Fibroblast of lung (primary cell): ENCODE measurements at regions not wholly inside any gene's neighbourhood (a gene's known extent, or its start where the extent isn't known, plus 50 kb on each side); places are given as distances from the start of the nearest gene placed in this dataset.

Experiments used
- DNase-seq, 2 donors: peaks; one replicate each; pipeline versions ENCODE4 v3.0.0 to v3.0.0-alpha.2; 2010; ENCODE audit warnings: low read depth in 2 of 2
- H2AFZ ChIP-seq: 2 replicates; pipeline ENCODE4 v1.5.1; 2012; ENCODE audit warnings: low read length, control low read depth, inconsistent platforms
- H3K27ac ChIP-seq: 2 replicates; pipeline ENCODE4 v1.5.1; 2011; ENCODE audit warnings: low read length, control low read depth; ENCODE audit not compliant: insufficient read depth
- H3K27me3 ChIP-seq: 2 replicates; pipeline ENCODE4 v1.5.1; 2011; ENCODE audit warnings: mild to moderate bottlenecking, low read length; ENCODE audit not compliant: control insufficient read depth, insufficient read depth
- H3K36me3 ChIP-seq: 2 replicates; pipeline ENCODE4 v1.5.1; 2011; ENCODE audit warnings: low read length; ENCODE audit not compliant: control insufficient read depth, insufficient read depth
- H3K4me1 ChIP-seq: 2 replicates; pipeline ENCODE4 v1.5.1; 2011; ENCODE audit warnings: low read length; ENCODE audit not compliant: control insufficient read depth, insufficient read depth; ENCODE audit errors: extremely low read depth
- H3K4me2 ChIP-seq: 2 replicates; pipeline ENCODE4 v1.5.1; 2011; ENCODE audit warnings: low read length, control low read depth; ENCODE audit not compliant: insufficient read depth; ENCODE audit errors: extremely low read depth
- H3K4me3 ChIP-seq, 4 experiments: fragments of 200-600 bp in 1 of 4; sonication (generic) in 1 of 4; replicated peaks in 1 of 4; 2 replicates each; pipeline ENCODE4 v1.5.1; 2011 to 2016; ENCODE audit warnings: low read length in 4 of 4, low read depth in 3 of 4, mild to moderate bottlenecking in 3 of 4, control low read depth in 2 of 4, inconsistent platforms in 1 of 4, mixed read lengths in 1 of 4; ENCODE audit not compliant: insufficient read depth in 1 of 4; ENCODE audit errors: control extremely low read depth in 1 of 4
- H3K79me2 ChIP-seq: 2 replicates; pipeline ENCODE4 v1.5.1; 2012; ENCODE audit warnings: mild to moderate bottlenecking, low read length, inconsistent platforms; ENCODE audit not compliant: control insufficient read depth, insufficient read depth
- H3K9ac ChIP-seq: 2 replicates; pipeline ENCODE4 v1.5.1; 2011; ENCODE audit warnings: mild to moderate bottlenecking, low read length, control low read depth; ENCODE audit not compliant: insufficient read depth
- H3K9me3 ChIP-seq: 2 replicates; pipeline ENCODE4 v1.5.1; 2012; ENCODE audit warnings: low read depth, low read length; ENCODE audit not compliant: control insufficient read depth, insufficient read depth
- H4K20me1 ChIP-seq: 2 replicates; pipeline ENCODE4 v1.5.1; 2011; ENCODE audit warnings: low read length; ENCODE audit not compliant: control insufficient read depth, insufficient read depth; ENCODE audit errors: extremely low read depth
- CTCF ChIP-seq, 2 donors: IDR thresholded peaks in 1 of 2; conservative IDR thresholded peaks in 1 of 2; 1 replicate in 1 of 2; 2 replicates in 1 of 2; pipeline ENCODE4 v1.5.1; 2011 to 2012; ENCODE audit warnings: low read length in 2 of 2, control low read depth in 1 of 2, inconsistent platforms in 1 of 2, low read depth in 1 of 2, mild to moderate bottlenecking in 1 of 2
- EZH2 ChIP-seq: IDR thresholded peaks from 2 replicates; pipeline ENCODE4 v1.5.1; 2012; ENCODE audit warnings: low read length, control low read depth, mild to moderate bottlenecking; ENCODE audit errors: missing control alignments

- TF ChIP-seq EZH2 (no peak), CTCF (conservative IDR thresholded peaks at IDR 0.05 in 1 of 2, IDR thresholded peaks at IDR 0.05 in 1 of 2; ENCODE audit: low read depth in 1 of 2, low read length in 2 of 2) (no peak)
- Histone ChIP-seq H3K4me2 (no peak overlapping the region), H2AFZ (no peak overlapping the region), H3K27me3 (no peaks in the 10 kb centered on the region), H3K4me3 (no peak overlapping the region), H3K9ac (no peak overlapping the region), H3K36me3 (no peaks in the 10 kb centered on the region), H3K9me3 (no peaks in the 10 kb centered on the region), H3K4me1 (no peaks in the 10 kb centered on the region), H3K27ac (no peak overlapping the region), H4K20me1 (no peaks in the 10 kb centered on the region), H3K79me2 (no peaks in the 10 kb centered on the region)
- no peak for DNase-seq
These were observed 239.9 kb upstream of the TSHZ3 start for GRCh38 chr19:31589109-31589508.

GRCh38 chr19:31591258-31591657 is 242.0 kb upstream of the TSHZ3 start:
- TF ChIP-seq CTCF (conservative IDR thresholded peaks at IDR 0.05 in 1 of 2, IDR thresholded peaks at IDR 0.05 in 1 of 2; ENCODE audit: low read depth in 1 of 2, low read length in 2 of 2) (no peak), EZH2 (no peak)
- Histone ChIP-seq H3K4me1 (no peaks in the 10 kb centered on the region), H3K36me3 (no peaks in the 10 kb centered on the region), H3K4me3 (no peak overlapping the region), H3K27me3 (no peaks in the 10 kb centered on the region), H4K20me1 (no peaks in the 10 kb centered on the region), H3K27ac (no peak overlapping the region), H2AFZ (no peak overlapping the region), H3K4me2 (no peak overlapping the region), H3K9ac (no peak overlapping the region), H3K9me3 (no peaks in the 10 kb centered on the region), H3K79me2 (no peaks in the 10 kb centered on the region)
- no peak for DNase-seq

GRCh38 chr19:31592456-31592855 is 243.2 kb upstream of the TSHZ3 start:
- Histone ChIP-seq H3K4me1 (no peaks in the 10 kb centered on the region), H3K36me3 (no peaks in the 10 kb centered on the region), H3K4me3 (no peak overlapping the region), H4K20me1 (no peaks in the 10 kb centered on the region), H3K27ac (no peak overlapping the region), H3K79me2 (no peaks in the 10 kb centered on the region), H3K9ac (no peak overlapping the region), H3K27me3 (no peaks in the 10 kb centered on the region), H2AFZ (no peak overlapping the region), H3K4me2 (no peak overlapping the region), H3K9me3 (no peaks in the 10 kb centered on the region)
- TF ChIP-seq CTCF (conservative IDR thresholded peaks at IDR 0.05 in 1 of 2, IDR thresholded peaks at IDR 0.05 in 1 of 2; ENCODE audit: low read depth in 1 of 2, low read length in 2 of 2) = no peak
- no peak for TF ChIP-seq EZH2
- DNase-seq = no peak
